Right hindlimb (tissue), 1 donor: ENCODE measurements at regions not wholly inside any gene's neighbourhood (a gene's known extent, or its start where the extent isn't known, plus 50 kb on each side); places are given as distances from the start of the nearest gene placed in this dataset.
A peak's percentile ranks its signal among the peaks of the same experiment; 100 is the strongest.
"Not testable (repeated sequence)": the region's sequence is repeated elsewhere in the genome, so short reads cannot be mapped to it uniquely, and the experiment has no call there.

Source experiments
- DNase-seq: peaks from one replicate; pipeline ENCODE4 v3.0.0-alpha.2; 2018

DNA sequence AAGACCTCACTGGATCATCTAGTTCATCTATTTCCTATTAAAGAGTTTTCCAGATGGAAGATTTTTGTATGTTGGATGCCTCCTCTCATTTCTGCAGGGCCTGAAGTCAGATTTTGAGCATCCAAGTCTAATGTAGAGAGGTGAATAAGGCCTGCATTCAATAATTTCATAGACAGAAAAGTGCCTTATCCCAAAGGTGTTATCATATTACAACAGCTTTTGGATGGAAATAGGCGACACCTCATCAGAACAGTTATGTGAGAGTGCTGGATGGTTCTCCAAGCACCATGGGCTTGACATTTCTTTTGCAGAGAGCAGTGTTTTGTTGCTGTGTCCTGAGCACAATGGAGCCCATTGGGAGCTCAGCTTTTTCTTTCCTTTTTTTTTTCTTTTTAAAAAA, 162.4 kb upstream of the MEOX2 start:
- DNase-seq, result peak; percentile 76

DNA sequence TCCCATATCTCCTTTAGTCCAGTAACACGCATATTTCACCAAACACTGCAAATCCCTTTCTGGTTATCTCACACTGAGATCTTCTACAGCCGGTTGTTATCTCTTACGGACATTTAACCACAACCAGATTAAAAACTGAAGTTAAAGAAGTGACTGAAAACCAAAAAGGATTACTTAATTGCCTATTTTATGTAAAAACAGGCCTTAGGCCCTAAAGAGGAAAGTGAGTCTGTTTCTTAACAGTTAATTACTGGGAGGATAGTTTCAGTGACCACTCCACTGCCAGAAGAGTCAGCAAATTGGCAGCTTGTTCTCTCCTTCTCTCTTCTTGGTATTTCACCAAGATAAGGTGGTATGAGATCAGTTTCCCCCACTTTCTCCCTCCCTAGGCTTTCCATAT, 161.9 kb upstream of the MEOX2 start:
- peak; percentile 35 for DNase-seq

DNA sequence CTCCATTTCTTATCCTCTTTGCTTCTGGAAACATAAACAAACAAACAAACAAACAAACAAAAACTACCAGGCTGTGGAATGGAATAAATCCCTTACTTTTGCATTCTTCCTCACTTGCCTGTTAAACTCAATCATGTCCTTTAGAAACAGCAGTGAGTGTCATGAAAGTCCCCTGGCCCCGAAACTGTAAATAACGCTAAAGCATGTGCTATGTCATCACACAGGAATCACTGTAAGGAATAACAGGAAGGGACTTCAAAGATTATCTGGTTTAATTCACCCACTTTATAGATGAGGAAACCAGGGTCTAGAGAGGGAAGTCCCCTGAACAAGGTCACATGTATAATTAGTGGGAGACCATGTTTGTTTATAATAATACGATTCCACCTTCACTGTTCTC, 159.4 kb upstream of the MEOX2 start:
- DNase-seq, result no peak

DNA sequence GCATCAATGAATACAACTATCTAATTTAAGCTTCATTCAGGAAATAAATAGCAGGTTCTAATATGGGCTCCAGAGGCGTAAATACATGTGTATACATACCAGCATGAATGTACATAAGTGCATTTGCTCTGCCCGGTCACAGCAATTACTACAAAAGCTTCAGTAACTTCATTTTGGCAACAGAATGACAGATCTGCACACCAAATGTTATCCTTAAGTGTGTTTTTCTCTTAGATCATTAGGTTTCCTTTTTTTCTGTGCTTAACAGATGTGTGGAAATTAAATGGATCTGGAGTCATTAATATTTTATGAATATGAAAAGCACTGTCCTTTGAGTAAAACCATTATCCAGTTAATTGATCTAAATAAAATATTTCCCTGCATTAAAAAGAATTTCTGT, 159.0 kb upstream of the MEOX2 start:
- no peak for DNase-seq

DNA sequence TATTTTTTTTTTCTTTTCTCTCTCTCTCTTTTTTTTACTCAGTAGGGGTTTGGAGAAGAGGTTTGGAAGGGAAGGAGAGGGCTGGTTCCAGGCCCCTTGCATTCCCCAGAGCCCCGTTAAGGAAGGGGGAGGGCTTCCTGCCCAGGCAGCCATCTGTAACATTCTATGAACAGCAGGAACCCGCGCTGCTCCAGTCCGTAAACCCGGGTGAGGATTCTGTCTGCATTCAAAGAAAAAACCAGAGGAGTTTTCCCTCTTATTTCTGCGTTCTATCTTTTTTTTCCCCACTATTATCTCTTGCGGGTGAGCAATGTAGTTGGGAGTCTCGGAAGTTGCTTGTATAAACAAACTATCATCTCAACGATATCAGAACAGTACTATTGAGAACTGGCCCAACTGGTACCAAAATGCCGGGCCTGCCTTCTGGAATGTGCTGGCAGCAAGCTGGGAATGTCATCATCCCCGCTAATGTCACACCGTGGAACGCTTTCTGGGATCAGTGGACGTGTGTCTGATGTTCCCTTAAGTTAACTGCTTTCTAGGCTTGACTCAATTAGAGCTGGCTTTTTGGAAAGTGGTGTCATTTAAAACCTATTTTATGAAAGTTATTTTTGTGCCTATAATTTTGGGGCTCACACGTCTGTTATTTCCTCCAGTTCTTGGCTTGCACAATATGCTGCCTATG, 153.1 kb upstream of the MEOX2 start:
- DNase-seq, result peak; percentile 93

DNA sequence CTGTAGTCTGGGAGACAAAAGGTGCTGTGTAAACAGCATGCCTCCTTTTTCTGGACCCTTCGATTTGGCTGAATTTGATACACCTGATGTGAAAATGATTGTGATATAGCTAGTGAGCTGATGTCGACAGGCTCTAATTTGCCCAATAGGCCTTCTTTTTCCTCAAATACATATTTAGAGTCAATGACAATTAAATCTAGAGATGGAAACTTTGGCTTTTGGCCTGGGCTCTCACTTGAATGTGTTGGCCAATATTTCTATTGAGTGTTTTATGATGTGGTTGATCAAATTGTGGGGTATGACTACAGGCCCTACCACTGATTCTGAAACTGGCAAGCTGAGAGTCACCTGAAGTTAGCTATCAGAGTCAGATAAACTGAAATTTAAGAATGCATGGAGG, 151.8 kb upstream of the MEOX2 start:
- DNase-seq, result peak; percentile 36

DNA sequence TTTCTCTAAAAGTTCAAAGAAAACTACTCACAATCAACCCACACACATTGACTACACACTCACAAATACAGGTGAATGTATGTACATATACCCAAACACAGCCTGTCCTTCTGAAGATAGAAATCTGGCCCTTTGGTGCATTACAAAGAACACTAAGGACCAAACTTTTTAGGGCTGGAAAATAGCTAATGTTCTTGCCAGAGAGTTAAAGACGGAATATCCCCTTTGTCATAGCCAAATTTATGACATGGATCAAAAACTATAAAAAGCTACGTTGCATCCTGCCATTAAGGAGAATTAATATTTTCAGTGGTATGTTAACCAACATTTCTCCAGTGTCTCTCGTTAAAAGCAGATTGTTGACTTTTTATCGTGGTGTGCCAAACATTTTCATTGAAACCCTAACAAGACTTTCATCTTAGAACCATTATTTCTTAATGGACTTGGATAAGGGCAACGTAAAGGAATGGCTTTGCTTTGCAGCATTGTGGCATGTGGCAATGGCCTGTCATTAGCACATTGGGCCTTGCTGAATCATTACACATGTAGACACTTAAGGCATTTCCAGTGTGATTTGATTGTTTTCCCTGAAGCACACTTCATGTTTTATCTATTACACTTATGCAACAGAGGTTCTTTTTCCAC, 150.9 kb upstream of the MEOX2 start:
- DNase-seq, result peak; percentile 30

DNA sequence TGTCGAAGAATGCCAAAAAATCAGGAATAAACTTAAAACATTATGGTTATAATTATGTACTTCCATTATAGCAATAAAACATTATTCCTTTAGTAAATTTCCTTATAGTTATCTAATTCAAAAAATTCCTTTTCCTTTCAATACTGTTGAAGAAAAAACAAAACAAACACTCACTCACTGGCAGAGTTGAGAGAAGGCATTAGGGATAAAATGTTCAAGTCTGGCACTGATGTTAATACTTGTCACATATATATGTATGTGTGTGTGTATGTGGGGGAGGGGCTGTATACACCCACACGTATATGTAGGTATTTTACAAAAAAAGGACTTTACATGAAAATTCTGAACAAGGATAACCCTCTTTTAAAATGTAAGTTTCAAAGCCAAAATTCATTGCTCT, 150.2 kb upstream of the MEOX2 start:
- no peak for DNase-seq

DNA sequence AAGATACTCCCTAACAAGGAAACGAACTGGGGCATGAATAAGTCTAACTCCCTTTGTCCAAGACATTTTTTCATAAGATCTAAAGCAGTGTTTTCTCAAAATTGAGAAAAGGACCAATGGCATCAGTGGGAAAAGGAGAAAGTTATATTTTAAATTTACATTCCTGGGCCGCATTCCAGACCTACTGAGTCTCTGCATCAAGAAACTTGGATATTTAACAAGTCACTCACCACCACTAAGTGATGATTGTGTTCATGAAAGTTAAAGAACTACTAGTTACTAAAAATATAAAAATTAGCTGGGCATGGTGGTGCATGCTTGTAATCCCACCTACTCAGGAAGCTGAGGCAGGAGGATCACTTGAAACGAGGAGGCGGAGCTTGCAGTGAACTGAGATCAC, 149.6 kb upstream of the MEOX2 start:
- no peak for DNase-seq

DNA sequence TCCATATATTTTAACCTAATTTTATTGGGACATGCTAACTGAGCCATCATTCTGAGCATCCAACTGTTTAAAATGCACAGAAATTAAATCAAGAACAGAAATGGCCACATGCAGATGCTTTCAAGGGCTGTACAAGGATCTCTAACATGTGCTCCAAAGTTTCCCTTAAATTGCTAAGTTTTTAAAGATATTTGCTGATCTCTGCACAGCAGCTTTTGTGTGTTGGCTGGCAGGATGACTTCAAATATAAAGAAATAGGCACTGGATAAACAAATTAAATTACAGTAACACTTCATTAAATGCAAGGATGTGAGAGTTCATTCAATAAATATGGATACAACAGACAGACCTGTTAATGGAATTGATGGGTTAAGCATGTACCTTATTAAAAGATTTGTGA, 148.0 kb upstream of the MEOX2 start:
- DNase-seq, result no peak

DNA sequence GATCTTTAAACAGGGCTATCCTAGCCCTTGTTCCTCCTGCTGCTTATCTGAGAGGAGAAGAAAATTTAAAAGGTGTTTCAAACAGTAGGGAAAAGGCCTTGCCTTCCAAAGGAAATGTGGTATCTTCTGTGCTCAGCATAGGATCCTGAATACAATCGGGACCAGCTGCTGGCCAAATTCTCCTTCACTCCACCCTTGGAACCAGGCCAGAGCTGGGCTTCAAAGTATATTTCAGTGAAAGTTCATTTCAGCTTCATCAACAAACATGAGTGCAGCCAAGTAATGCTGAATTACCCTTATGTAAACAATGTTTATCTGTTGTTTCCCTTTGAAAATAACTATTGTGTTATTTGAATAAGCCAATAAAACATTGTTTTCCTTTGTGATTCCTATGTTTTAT, 146.5 kb upstream of the MEOX2 start:
- peak; percentile 60 for DNase-seq

DNA sequence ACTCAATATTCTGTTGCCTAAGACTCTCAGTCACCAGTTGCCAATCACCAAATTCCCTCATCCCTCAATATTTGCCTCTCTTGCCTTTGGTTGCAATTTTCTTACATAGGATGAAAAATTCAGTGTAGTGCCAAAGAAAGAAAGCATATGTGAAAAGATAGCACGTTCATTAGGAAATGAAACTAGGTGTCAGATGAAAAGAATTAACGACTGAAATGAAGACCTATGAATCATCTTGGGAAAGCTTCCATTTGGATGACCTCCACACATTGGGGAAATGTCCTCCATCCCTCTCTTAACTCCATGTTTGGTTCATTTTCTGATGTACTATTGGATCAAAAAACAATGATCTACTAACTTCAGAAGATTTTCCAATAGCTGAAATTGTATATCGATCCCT, 145.1 kb upstream of the MEOX2 start:
- DNase-seq, result no peak

DNA sequence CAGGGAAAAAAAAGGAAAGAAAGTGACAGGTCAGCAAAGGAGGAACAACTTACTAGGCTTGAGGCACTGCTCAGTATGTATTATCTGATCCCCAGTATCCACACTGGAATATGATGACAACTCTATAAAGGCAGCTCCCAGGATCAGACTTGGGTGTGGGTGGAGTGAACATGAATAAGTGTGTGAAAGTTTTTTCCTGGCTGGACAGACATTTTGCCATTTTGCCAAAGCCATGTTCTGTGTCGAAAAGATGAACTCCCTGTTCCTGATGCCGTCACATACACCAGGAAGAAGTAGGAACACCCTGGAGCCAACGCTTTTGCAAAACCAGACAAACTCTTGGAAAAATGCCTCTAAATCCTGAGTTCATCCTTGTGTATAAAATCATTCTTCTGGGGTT, 143.2 kb upstream of the MEOX2 start:
- no peak for DNase-seq

DNA sequence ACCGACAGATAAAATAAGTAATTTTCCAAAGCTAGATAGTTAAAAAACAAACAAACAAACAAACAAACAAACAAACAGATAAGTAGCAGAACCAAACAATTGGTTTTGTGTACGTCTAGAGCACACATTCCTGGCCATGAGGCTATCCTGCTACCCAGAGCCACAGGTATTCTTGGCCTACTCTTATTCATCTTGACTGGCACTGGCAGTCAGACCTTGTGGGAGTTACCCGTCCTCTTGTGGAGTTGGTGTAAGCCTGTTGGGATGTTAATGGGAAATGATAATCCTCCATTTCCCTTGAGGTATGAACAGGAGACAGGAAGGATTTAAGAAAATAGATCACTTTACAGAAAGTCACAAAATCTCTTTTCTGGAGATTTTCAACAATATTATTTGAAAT, 142.4 kb upstream of the MEOX2 start:
- DNase-seq, result no peak

DNA sequence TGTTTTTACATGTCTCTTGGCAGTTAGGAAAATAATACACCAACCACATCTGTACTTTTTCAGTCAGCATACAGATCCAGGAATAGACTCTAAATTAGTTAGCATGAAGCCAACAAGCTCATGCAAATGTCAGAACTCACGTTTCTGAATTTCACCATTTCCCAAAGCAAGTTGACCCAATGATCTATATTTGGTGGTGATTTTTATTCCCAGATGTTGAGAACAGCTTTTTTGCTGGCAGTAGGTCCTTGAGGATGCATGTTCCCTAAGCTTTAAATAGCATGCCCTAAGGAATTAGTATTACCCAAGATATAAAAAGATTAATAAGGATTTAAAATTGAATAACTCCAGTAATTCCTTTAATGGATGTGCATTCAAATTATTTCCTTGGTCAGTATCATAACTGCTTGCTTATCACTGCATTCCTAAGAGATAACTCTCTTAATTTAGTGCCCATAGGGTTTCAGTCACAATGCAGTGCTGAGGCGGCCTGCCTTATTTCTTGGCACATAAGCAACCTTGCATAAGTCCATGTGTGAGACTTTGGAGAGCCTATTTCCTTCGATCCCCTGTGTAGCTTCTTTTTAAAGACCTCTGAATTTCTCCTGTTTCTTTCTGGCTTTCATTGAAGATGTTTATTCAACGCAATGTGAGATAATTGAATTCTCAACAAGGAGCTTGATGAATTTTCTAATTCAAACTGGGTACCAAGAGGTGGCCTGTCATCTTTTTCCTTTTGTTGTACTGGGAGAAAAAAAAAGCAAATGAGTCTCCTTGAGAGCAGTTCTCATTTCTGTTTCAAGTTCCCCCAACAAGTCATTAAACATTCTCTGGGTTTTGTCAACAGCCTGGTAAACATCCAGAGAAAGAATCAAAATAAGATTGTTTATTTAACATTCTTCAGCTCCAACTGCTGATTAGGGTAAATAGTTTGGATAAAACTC, 135.3 kb upstream of the MEOX2 start:
- DNase-seq, result no peak

DNA sequence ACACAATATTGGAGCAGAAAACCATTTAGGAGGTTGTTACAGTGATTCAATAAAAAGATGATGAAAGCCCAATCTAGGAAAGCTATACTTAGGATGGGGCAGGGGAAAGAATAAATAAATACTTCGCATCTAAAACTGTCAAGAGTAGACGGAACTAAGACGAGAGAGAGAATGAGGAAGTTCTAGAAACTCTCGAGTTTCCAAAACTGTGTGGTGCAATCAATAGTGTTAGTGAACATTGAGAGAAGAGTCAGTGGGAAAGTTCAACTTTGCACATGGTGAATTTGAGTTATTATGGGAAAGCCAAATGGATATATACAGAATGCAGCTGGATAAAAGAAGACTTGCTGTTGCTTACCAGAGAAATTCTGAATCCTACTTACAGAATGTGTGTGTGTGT, 133.8 kb upstream of the MEOX2 start:
- DNase-seq, result no peak

DNA sequence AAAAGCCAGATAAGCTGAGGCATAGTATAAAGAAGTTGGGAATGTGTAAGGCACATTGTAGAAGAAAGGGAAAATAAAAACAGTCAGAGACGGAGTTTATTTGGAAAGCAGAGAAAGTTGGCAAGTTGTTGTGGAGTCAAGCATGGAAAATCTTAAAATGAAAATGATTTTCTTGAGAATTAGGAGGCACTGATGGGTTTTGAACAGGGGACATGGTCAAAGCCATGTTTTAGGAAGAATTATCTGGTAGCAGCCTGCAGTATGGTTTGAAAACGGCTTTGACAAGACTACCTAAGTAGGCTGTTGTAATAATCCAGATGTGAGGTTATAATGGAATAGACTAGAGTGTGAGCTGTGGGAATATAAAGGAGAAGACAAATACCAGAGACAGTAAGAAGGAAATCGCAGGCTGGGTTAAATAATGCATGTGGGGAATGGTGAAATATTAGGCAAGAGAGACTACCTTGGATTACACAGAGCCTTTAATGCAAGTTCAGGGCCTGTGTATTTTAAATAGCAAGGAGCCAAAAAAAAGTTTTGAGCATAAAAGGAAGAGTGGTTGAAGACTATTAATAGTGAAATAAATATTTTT, 130.4 kb upstream of the MEOX2 start:
- DNase-seq, result no peak

DNA sequence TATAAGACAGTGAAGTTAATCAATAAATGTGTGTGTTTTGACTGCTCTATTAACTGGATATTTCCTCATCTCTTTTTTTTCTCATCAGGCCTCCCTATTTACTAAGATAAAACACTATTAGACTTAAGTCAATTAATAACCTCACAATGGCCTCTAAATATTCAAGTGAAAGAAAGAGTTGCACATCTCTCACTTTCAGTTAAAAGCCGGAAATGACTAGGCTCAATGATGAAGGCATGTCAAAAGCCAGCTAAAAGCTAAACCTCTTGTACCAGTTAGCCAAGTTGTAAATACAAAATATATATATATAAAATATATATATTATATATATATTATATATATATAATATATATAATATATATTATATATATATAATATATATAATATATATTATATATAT, 127.0 kb upstream of the MEOX2 start:
- no peak for DNase-seq

DNA sequence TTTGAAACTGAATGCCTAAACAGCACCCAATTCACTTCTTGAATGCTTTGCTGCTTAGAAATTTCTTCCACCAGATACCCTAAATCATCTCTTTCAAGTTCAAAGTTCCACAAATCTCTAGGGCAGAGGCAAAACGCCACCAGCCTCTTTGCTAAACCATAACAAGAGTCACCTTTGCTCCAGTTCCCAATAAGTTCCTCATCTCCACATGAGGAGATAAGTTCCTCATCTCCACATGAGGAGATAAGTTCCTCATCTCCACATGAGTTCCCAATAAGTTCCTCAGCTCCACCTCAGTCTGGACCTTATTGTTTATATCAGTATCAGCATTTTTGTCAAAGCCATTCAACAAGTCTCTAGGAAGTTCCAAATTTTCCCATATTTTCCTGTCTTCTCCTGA, 123.9 kb upstream of the MEOX2 start:
- not testable (repeated sequence) for DNase-seq

DNA sequence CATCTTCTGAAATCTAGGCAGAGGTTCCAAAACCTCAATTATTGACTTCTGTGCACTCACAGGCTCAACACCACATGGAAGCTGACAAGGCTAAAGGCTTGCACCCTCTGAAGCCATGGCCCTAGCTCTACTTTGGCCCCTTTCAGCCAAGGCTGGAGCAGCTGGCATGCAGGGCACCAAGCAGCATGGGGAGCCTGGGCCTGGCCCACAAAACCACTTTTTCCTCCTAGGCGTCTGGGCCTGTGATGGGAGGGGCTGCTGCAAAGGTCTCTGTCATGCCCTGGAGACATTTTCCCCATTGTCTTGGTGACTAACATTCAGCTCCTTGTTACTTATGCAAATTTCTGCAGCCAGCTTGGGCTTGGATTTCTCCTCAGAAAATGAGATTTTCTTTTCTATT, 123.5 kb upstream of the MEOX2 start:
- DNase-seq, result not testable (repeated sequence)

DNA sequence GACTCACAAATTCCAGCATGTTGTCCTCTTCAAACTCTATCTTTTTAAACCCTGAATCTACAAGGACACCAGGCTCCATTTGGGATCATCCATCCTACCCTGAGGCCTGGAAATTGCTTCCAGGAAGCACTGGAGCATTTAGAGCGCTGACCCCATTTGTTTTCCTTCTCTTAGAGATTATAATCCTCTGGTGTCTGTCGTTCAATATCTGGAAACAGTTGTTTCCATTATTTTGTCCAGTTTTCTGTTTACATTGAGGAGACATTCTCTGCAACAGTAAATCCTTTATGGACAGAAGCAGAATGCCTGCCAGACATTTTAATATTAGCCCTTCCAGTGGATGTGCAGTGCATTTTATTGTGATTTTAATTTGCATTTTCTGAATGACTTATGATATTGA, 119.4 kb upstream of the MEOX2 start:
- no peak for DNase-seq

DNA sequence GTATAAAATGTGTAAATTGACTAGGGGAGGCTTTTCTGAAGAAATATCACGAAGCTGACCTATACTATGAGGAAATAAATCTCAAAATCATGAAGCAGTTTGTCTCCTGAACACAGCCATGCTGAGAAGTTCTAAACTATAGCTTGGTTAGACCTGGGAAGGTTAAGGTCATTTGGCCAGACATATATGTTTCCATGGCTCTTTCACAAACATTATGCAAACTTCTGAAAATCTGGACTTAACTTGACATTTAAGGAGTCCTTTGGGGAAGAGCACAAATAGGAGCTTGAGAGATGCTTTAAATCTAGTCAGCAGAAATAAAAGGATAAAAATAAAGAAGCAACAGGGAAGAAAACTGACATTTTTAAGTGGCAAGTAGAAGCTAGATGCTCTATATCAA, 115.9 kb upstream of the MEOX2 start:
- no peak for DNase-seq

DNA sequence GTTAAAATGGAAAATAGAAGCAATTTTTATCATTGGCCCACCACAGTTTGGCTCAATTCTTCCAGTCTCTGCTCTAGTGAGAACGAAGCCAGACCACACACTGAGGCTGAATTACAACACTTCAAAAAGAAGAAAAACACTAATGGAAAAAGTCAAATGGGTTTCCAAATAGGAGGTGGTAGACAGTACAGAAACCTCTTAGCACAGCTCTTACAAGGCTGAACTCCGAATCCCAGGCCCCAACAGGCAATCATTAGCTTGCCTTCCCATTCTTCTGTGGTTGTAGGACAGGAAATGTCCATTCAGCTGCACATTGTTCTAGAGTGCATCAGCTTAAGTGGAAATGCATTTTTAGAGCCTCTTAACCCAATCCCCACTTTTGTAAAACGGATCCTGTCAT, 115.1 kb upstream of the MEOX2 start:
- DNase-seq, result peak; percentile 68

DNA sequence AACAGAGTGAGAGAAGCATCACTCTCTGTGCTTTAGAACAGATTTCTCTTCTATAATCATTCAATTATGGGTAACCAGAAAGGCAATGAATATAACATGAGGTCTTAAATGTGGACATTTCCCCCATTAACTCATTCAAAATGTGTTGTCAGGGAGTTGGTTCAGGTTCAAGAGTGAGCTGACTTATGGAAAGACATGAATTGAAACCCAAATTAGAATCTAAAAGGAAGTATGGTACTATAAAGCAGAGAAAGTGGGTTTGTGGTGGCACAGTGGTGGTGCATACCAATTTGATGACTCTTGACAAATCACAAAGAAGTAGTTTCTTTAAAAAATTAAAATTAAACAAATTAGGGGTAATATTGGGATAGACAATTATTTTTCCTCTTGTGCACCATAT, 114.6 kb upstream of the MEOX2 start:
- DNase-seq, result no peak
